ENCODE measurements at regions not wholly inside any gene's neighbourhood (a gene's known extent, or its start where the extent isn't known, plus 50 kb on each side); places are given as distances from the start of the nearest gene placed in this dataset.

DNA sequence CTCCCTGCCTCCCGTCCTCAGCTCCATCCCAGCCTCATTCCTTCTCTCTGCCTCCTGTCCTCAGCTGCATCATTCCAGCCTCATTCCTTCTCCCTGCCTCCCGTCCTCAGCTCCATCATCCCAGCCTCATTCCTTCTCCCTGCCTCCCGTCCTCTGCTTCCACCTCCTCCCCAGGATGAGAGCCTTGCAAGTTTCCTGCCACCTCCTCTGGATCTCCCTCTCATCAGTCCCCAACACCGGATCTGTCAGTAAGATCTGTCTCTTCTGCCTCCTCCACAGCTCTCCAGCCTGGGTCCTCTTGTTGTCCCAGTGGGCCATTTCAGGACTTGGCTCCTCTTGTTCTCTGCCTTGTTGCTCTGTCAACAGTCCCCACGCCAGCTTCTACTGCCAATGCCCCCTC, 130.9 kb downstream of the NDUFA10 start (continued):
- TF ChIP-seq ZNF140 (tag by site-specific recombination; IDR thresholded peaks at IDR 0.05) (no peak), ZNF623 (tag by site-specific recombination; IDR thresholded peaks at IDR 0.05) (no peak), ZNF132 (tag by site-specific recombination; IDR thresholded peaks at IDR 0.05; ENCODE audit: borderline replicate concordance) (no peak), IKZF3 (tag by site-specific recombination; IDR thresholded peaks at IDR 0.05) (no peak), KLF1 (tag by site-specific recombination; IDR thresholded peaks at IDR 0.05) (no peak), ZNF610 (tag by site-specific recombination; IDR thresholded peaks at IDR 0.05; ENCODE audit: borderline replicate concordance) (no peak), ZNF585B (tag by site-specific recombination; IDR thresholded peaks at IDR 0.05) (no peak), ZNF792 (tag by site-specific recombination; IDR thresholded peaks at IDR 0.05) (no peak)
- TF ChIP-seq, protein P1, sequence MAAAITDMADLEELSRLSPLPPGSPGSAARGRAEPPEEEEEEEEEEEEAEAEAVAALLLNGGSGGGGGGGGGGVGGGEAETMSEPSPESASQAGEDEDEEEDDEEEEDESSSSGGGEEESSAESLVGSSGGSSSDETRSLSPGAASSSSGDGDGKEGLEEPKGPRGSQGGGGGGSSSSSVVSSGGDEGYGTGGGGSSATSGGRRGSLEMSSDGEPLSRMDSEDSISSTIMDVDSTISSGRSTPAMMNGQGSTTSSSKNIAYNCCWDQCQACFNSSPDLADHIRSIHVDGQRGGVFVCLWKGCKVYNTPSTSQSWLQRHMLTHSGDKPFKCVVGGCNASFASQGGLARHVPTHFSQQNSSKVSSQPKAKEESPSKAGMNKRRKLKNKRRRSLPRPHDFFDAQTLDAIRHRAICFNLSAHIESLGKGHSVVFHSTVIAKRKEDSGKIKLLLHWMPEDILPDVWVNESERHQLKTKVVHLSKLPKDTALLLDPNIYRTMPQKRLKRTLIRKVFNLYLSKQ (tag by site-specific recombination; IDR thresholded peaks at IDR 0.05; ENCODE audit: borderline replicate concordance) = no peak
- TF ChIP-seq, protein P2, sequence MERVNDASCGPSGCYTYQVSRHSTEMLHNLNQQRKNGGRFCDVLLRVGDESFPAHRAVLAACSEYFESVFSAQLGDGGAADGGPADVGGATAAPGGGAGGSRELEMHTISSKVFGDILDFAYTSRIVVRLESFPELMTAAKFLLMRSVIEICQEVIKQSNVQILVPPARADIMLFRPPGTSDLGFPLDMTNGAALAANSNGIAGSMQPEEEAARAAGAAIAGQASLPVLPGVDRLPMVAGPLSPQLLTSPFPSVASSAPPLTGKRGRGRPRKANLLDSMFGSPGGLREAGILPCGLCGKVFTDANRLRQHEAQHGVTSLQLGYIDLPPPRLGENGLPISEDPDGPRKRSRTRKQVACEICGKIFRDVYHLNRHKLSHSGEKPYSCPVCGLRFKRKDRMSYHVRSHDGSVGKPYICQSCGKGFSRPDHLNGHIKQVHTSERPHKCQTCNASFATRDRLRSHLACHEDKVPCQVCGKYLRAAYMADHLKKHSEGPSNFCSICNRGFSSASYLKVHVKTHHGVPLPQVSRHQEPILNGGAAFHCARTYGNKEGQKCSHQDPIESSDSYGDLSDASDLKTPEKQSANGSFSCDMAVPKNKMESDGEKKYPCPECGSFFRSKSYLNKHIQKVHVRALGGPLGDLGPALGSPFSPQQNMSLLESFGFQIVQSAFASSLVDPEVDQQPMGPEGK (tag by site-specific recombination; IDR thresholded peaks at IDR 0.05) = no peak
- TF ChIP-seq, protein P3, sequence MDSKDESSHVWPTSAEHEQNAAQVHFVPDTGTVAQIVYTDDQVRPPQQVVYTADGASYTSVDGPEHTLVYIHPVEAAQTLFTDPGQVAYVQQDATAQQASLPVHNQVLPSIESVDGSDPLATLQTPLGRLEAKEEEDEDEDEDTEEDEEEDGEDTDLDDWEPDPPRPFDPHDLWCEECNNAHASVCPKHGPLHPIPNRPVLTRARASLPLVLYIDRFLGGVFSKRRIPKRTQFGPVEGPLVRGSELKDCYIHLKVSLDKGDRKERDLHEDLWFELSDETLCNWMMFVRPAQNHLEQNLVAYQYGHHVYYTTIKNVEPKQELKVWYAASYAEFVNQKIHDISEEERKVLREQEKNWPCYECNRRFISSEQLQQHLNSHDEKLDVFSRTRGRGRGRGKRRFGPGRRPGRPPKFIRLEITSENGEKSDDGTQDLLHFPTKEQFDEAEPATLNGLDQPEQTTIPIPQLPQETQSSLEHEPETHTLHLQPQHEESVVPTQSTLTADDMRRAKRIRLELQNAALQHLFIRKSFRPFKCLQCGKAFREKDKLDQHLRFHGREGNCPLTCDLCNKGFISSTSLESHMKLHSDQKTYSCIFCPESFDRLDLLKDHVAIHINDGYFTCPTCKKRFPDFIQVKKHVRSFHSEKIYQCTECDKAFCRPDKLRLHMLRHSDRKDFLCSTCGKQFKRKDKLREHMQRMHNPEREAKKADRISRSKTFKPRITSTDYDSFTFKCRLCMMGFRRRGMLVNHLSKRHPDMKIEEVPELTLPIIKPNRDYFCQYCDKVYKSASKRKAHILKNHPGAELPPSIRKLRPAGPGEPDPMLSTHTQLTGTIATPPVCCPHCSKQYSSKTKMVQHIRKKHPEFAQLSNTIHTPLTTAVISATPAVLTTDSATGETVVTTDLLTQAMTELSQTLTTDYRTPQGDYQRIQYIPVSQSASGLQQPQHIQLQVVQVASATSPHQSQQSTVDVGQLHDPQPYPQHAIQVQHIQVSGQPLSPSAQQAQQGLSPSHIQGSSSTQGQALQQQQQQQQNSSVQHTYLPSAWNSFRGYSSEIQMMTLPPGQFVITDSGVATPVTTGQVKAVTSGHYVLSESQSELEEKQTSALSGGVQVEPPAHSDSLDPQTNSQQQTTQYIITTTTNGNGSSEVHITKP (tag by site-specific recombination; IDR thresholded peaks at IDR 0.05) = no peak

DNA sequence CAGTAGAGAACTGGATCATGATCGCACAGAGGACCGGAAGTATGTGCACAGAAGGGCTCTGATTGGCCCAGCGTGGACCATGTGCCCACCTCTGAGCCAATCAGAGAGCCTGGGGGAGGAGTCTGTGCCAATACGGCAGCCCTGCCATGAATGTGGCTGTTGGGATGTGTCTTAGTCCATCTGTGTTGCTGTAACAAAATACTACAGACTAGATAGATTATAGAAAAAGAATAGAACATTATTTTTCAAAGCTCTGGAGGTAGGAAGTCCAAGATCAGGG, 132.0 kb downstream of the NDUFA10 start:
- H3K27ac ChIP-seq (ENCODE audit: extremely low read depth, low read depth, low read length) = no peak overlapping the region
- ChIA-PET POLR2A (no interaction called here), CTCF (interaction anchor here (0.6 kb wide), 1 partner anchor 16 kb away, joined by 3 read pairs; no protein-coding TSS in a partner anchor)
- no peaks in the 10 kb centered on the region for H3K36me3 ChIP-seq (ENCODE audit: control insufficient read depth in 2 of 2, insufficient read depth in 1 of 2, low read length in 2 of 2)
- no peak overlapping the region for H3K4me3 ChIP-seq (ENCODE audit: low read depth, low read length)
- H3K9me3 ChIP-seq (ENCODE audit: control insufficient read depth, insufficient read depth, low read depth, low read length) = no peaks in the 10 kb centered on the region
- no peaks in the 10 kb centered on the region for H3K4me1 ChIP-seq (ENCODE audit: control insufficient read depth, insufficient read depth, low read length)
- TF ChIP-seq HOXA7 (CRISPR knock-in tag; IDR thresholded peaks at IDR 0.05; ENCODE audit: borderline replicate concordance) (no peak), ZNF16 (tag by site-specific recombination; IDR thresholded peaks at IDR 0.05; ENCODE audit: low read depth) (no peak), ZNF830 (tag by site-specific recombination; IDR thresholded peaks at IDR 0.05; ENCODE audit: low read depth) (no peak)

DNA sequence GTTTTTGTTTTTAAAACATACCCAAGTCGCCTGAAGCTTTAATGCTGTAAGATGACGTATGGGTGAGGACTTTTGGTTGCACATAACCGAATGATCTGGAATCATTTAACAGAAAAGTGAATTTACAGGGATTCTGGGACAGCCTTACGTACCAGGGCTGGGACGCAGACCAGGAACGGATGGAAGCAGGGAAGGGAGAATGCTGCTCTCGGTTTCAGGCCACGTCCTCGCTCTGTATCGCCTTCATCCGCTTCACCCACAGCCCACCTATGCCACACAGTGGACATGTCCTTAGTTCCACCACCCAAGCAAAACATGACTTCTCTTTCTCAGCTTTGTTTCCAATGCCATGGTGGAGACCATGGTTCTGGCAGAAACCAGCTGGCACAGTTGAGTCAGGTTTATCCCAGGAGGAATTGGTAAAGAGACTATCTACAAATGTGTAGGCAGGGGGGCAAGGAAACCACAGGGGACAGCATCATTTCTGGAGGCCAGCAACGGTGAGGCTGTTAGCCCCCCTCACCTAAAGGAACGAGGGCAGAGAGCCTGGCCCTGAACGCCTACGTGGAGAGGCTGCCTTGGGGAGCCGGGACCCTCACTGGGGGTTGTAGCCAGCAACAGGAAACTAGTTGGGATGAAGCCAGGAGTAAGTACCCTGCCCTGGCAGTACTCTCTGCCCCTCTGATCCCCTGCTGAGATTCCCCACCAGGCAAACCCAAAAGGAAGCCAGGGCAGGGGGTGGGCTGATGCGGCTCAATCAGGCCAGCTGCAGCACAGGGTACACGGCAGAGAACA, 132.5 kb downstream of the NDUFA10 start:
- POLR2A ChIA-PET = no interaction called here
- peak; percentile 36; the same call in 1 of the 2 replicates for TF ChIP-seq ZIC2 (tag by site-specific recombination; IDR thresholded peaks at IDR 0.05)
- no peak for TF ChIP-seq ZNF571 (tag by site-specific recombination; IDR thresholded peaks at IDR 0.05)
- CTCF ChIA-PET = interaction anchor here (1.3 kb wide), 1 partner anchor 10 kb away, joined by 6 read pairs; no protein-coding TSS in a partner anchor
- no peaks in the 10 kb centered on the region for H3K4me1 ChIP-seq (ENCODE audit: control insufficient read depth, insufficient read depth, low read length)
- no peaks in the 10 kb centered on the region for H3K9me3 ChIP-seq (ENCODE audit: control insufficient read depth, insufficient read depth, low read depth, low read length)
- no peaks in the 10 kb centered on the region for H3K36me3 ChIP-seq (ENCODE audit: control insufficient read depth in 2 of 2, insufficient read depth in 1 of 2, low read length in 2 of 2)
- H3K27ac ChIP-seq (ENCODE audit: extremely low read depth, low read depth, low read length) = no peak overlapping the region
- no peak overlapping the region for H3K4me3 ChIP-seq (ENCODE audit: low read depth, low read length)

Data from HEK293 (cell line).